ENCODE measurements at regions not wholly inside any gene's neighbourhood (a gene's known extent, or its start where the extent isn't known, plus 50 kb on each side); places are given as distances from the start of the nearest gene placed in this dataset.

DNA sequence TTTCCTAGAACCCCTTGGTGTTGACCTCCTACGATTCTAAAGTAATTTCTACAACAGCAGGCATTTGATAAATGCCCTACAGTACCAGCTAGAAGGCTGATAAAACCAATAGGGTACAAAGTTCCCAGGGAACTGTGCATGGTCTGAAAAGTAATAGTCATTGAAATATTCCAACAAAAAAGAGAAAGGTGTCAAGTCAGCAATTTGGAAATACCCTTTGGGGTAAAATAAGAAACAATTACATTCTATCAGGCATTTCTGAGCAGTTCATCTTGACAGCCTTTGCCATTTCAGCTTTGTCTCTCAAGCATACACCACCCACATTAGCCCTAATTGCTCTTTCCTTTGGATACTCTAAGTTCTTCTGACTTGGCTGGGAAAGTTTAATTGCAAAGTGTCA, 542.9 kb upstream of the DDX18 start (continued):
- TF ChIP-seq, protein P1, sequence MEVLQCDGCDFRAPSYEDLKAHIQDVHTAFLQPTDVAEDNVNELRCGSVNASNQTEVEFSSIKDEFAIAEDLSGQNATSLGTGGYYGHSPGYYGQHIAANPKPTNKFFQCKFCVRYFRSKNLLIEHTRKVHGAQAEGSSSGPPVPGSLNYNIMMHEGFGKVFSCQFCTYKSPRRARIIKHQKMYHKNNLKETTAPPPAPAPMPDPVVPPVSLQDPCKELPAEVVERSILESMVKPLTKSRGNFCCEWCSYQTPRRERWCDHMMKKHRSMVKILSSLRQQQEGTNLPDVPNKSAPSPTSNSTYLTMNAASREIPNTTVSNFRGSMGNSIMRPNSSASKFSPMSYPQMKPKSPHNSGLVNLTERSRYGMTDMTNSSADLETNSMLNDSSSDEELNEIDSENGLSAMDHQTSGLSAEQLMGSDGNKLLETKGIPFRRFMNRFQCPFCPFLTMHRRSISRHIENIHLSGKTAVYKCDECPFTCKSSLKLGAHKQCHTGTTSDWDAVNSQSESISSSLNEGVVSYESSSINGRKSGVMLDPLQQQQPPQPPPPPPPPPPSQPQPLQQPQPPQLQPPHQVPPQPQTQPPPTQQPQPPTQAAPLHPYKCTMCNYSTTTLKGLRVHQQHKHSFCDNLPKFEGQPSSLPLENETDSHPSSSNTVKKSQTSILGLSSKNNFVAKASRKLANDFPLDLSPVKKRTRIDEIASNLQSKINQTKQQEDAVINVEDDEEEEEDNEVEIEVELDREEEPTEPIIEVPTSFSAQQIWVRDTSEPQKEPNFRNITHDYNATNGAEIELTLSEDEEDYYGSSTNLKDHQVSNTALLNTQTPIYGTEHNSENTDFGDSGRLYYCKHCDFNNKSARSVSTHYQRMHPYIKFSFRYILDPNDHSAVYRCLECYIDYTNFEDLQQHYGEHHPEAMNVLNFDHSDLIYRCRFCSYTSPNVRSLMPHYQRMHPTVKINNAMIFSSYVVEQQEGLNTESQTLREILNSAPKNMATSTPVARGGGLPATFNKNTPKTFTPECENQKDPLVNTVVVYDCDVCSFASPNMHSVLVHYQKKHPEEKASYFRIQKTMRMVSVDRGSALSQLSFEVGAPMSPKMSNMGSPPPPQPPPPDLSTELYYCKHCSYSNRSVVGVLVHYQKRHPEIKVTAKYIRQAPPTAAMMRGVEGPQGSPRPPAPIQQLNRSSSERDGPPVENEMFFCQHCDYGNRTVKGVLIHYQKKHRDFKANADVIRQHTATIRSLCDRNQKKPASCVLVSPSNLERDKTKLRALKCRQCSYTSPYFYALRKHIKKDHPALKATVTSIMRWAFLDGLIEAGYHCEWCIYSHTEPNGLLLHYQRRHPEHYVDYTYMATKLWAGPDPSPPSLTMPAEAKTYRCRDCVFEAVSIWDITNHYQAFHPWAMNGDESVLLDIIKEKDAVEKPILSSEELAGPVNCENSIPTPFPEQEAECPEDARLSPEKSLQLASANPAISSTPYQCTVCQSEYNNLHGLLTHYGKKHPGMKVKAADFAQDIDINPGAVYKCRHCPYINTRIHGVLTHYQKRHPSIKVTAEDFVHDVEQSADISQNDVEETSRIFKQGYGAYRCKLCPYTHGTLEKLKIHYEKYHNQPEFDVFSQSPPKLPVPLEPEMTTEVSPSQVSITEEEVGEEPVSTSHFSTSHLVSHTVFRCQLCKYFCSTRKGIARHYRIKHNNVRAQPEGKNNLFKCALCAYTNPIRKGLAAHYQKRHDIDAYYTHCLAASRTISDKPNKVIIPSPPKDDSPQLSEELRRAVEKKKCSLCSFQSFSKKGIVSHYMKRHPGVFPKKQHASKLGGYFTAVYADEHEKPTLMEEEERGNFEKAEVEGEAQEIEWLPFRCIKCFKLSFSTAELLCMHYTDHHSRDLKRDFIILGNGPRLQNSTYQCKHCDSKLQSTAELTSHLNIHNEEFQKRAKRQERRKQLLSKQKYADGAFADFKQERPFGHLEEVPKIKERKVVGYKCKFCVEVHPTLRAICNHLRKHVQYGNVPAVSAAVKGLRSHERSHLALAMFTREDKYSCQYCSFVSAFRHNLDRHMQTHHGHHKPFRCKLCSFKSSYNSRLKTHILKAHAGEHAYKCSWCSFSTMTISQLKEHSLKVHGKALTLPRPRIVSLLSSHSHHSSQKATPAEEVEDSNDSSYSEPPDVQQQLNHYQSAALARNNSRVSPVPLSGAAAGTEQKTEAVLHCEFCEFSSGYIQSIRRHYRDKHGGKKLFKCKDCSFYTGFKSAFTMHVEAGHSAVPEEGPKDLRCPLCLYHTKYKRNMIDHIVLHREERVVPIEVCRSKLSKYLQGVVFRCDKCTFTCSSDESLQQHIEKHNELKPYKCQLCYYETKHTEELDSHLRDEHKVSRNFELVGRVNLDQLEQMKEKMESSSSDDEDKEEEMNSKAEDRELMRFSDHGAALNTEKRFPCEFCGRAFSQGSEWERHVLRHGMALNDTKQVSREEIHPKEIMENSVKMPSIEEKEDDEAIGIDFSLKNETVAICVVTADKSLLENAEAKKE (CRISPR knock-in tag; IDR thresholded peaks at IDR 0.05) = no peak

DNA sequence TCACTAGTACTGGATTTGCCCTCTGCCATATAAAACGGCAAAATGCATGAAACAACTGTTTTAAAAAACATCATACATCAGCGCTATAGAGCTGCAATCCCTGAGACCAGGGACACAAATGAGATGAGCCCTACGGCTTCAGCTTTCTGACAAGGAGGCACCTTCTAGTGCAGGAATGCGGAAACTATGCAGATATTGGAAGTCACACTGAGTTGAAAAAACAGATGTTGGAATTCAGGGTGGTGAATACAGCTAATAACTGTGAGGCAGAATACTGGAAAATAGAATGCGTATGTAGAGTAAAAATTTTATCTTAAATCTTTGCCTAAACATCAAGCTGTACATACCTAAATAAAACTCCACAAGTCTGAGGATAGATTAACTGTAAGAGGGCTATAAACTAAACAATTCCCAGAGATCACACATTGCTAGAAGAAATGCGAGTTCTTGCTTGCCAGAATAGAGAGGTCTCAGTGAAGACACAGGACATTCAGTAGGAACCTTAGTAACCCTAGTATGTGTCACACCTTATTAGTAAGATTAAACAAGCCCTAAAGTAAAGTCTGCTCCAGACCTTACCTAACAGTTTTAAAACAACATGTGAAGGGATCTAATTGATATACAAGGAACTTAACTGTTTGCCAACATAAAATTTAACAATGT, 541.4 kb upstream of the DDX18 start:
- Histone ChIP-seq H3K79me2 (replicated peaks; ENCODE audit: insufficient read depth) (no peaks in the 10 kb centered on the region), H3F3A (replicated peaks; ENCODE audit: low read depth) (no peaks in the 10 kb centered on the region), H3K4me1 (ENCODE audit: insufficient read depth) (peaks cover 53% of the 10 kb centered on the region), H3K4me2 (peak overlapping the region; percentile 10), H3K27ac (ENCODE audit: low read depth) (no peak overlapping the region), H4K20me1 (replicated peaks; ENCODE audit: insufficient read depth) (no peaks in the 10 kb centered on the region), H3K36me3 (ENCODE audit: insufficient read depth) (no peaks in the 10 kb centered on the region; the same call in 1 of the 2 replicates), H3K4me3 (no peak overlapping the region), H3K9me2 (ENCODE audit: insufficient read depth) (no peaks in the 10 kb centered on the region), H3K27me3 (ENCODE audit: insufficient read depth) (no peaks in the 10 kb centered on the region), H2AFZ (no peak overlapping the region)
- peaks cover 4% of the 10 kb centered on the region for H3K27me3 Mint-ChIP-seq (ENCODE audit: insufficient read depth, low read depth, poor library complexity)
- H3K27ac Mint-ChIP-seq = peak overlapping the region; percentile 82
- H3K4me3 Mint-ChIP-seq = peak overlapping the region; percentile 19; the same call in 1 of the 3 replicates
- peaks cover 22% of the 10 kb centered on the region; the same call in 2 of the 3 replicates for H3K36me3 Mint-ChIP-seq (ENCODE audit: low read depth)
- ATAC-seq = peak; percentile 97
- H3K9me3 Mint-ChIP-seq = peaks cover 13% of the 10 kb centered on the region; the same call in 2 of the 3 replicates
- H3K4me1 Mint-ChIP-seq = peaks cover 53% of the 10 kb centered on the region
- peak; percentile 69 for DNase-seq (ENCODE audit: low spot score)
- TF ChIP-seq POLR2AphosphoS5 (IDR thresholded peaks at IDR 0.05; ENCODE audit: low read depth) = no peak
- no peak for TF ChIP-seq ZNF114 (CRISPR knock-in tag; IDR thresholded peaks at IDR 0.05)
- TF ChIP-seq, protein P2, sequence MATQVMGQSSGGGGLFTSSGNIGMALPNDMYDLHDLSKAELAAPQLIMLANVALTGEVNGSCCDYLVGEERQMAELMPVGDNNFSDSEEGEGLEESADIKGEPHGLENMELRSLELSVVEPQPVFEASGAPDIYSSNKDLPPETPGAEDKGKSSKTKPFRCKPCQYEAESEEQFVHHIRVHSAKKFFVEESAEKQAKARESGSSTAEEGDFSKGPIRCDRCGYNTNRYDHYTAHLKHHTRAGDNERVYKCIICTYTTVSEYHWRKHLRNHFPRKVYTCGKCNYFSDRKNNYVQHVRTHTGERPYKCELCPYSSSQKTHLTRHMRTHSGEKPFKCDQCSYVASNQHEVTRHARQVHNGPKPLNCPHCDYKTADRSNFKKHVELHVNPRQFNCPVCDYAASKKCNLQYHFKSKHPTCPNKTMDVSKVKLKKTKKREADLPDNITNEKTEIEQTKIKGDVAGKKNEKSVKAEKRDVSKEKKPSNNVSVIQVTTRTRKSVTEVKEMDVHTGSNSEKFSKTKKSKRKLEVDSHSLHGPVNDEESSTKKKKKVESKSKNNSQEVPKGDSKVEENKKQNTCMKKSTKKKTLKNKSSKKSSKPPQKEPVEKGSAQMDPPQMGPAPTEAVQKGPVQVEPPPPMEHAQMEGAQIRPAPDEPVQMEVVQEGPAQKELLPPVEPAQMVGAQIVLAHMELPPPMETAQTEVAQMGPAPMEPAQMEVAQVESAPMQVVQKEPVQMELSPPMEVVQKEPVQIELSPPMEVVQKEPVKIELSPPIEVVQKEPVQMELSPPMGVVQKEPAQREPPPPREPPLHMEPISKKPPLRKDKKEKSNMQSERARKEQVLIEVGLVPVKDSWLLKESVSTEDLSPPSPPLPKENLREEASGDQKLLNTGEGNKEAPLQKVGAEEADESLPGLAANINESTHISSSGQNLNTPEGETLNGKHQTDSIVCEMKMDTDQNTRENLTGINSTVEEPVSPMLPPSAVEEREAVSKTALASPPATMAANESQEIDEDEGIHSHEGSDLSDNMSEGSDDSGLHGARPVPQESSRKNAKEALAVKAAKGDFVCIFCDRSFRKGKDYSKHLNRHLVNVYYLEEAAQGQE (IDR thresholded peaks at IDR 0.05; ENCODE audit: unreplicated experiment) = no peak
- no peak for TF ChIP-seq JUNB (IDR thresholded peaks at IDR 0.05; ENCODE audit: unreplicated experiment)
- TF ChIP-seq EZH2phosphoT487 (IDR thresholded peaks at IDR 0.05; ENCODE audit: unreplicated experiment) = no peak
- TF ChIP-seq ZNF331 (CRISPR knock-in tag; IDR thresholded peaks at IDR 0.05; ENCODE audit: low read depth) = no peak
- no peak for TF ChIP-seq NANOG (IDR thresholded peaks at IDR 0.05; ENCODE audit: borderline replicate concordance)
- TF ChIP-seq STAT1 (IDR thresholded peaks at IDR 0.05; ENCODE audit: unreplicated experiment) = no peak
- TF ChIP-seq, protein P3, sequence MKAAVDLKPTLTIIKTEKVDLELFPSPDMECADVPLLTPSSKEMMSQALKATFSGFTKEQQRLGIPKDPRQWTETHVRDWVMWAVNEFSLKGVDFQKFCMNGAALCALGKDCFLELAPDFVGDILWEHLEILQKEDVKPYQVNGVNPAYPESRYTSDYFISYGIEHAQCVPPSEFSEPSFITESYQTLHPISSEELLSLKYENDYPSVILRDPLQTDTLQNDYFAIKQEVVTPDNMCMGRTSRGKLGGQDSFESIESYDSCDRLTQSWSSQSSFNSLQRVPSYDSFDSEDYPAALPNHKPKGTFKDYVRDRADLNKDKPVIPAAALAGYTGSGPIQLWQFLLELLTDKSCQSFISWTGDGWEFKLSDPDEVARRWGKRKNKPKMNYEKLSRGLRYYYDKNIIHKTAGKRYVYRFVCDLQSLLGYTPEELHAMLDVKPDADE (IDR thresholded peaks at IDR 0.05) = no peak
